ENCODE measurements at regions not wholly inside any gene's neighbourhood (a gene's known extent, or its start where the extent isn't known, plus 50 kb on each side); places are given as distances from the start of the nearest gene placed in this dataset.

GRCh38 chr12:124411953-124412645, 117.2 kb downstream of the RFLNA start:
- DNase-seq (ENCODE audit: low spot score): no peak

- DNase-seq (ENCODE audit: low spot score): no peak
Observed at GRCh38 chr12:124411281-124411878, 116.5 kb downstream of the RFLNA start.

GRCh38 chr12:124410354-124411175, 115.7 kb downstream of the RFLNA start:
- DNase-seq (ENCODE audit: low spot score): no peak

GRCh38 chr12:124408822-124409517, 114.1 kb downstream of the RFLNA start:
- DNase-seq (ENCODE audit: low spot score): no peak

- no peak for DNase-seq (ENCODE audit: low spot score)
Observed at GRCh38 chr12:124407074-124407473, 112.2 kb downstream of the RFLNA start.

- DNase-seq (ENCODE audit: low spot score): no peak
Observed at GRCh38 chr12:124406043-124406442, 111.2 kb downstream of the RFLNA start.

- no peak for DNase-seq (ENCODE audit: low spot score)
Observed at GRCh38 chr12:124405592-124405991, 110.7 kb downstream of the RFLNA start.

GRCh38 chr12:124405151-124405550, 110.3 kb downstream of the RFLNA start:
- DNase-seq (ENCODE audit: low spot score): no peak

- DNase-seq (ENCODE audit: low spot score): no peak
Observed at GRCh38 chr12:124404162-124404784, 109.4 kb downstream of the RFLNA start.

GRCh38 chr12:124403273-124403672, 108.4 kb downstream of the RFLNA start:
- DNase-seq (ENCODE audit: low spot score): no peak

- DNase-seq (ENCODE audit: low spot score): no peak
Observed at GRCh38 chr12:124402248-124403066, 107.6 kb downstream of the RFLNA start.

GRCh38 chr12:124401704-124402221, 106.9 kb downstream of the RFLNA start:
- DNase-seq (ENCODE audit: low spot score): peak; percentile 72

- DNase-seq (ENCODE audit: low spot score): no peak
Observed at GRCh38 chr12:124400124-124400523, 105.2 kb downstream of the RFLNA start.

- no peak for DNase-seq (ENCODE audit: low spot score)
Observed at GRCh38 chr12:124399622-124400021, 104.7 kb downstream of the RFLNA start.

GRCh38 chr12:124398578-124399227, 103.8 kb downstream of the RFLNA start:
- DNase-seq (ENCODE audit: low spot score): no peak

- DNase-seq (ENCODE audit: low spot score): no peak
Observed at GRCh38 chr12:124397807-124398577, 103.1 kb downstream of the RFLNA start.

- DNase-seq (ENCODE audit: low spot score): no peak
Observed at GRCh38 chr12:124397399-124397679, 102.4 kb downstream of the RFLNA start.

- DNase-seq (ENCODE audit: low spot score): no peak
Observed at GRCh38 chr12:124396544-124397398, 101.9 kb downstream of the RFLNA start.

GRCh38 chr12:124395986-124396385, 101.1 kb downstream of the RFLNA start:
- DNase-seq (ENCODE audit: low spot score): no peak
